ENCODE measurements at regions not wholly inside any gene's neighbourhood (a gene's known extent, or its start where the extent isn't known, plus 50 kb on each side); places are given as distances from the start of the nearest gene placed in this dataset.

DNA sequence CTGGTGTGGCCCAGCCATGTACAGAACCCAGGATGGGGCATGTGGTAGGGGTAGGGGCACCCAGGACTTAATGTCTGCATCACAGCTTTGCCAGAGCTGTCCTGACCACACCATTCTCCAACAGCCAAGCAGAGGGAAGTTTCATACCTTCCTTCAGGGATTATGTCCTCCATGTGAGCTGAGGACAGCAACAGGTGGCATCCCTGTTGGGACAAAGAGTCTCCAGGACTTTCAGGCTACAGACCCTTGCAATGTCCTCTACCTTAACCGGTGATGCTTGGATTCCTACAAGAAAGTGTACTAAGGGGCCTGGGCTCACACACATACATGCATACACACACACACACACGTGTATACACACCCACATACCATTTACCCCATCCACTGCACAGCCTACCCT is 227.0 kb upstream of the SIX2 start:
- no peak for DNase-seq (ENCODE audit: low read depth)
- H3K4me3 ChIP-seq (ENCODE audit: low read depth, low read length), result no peak overlapping the region
- TF ChIP-seq, protein P1, sequence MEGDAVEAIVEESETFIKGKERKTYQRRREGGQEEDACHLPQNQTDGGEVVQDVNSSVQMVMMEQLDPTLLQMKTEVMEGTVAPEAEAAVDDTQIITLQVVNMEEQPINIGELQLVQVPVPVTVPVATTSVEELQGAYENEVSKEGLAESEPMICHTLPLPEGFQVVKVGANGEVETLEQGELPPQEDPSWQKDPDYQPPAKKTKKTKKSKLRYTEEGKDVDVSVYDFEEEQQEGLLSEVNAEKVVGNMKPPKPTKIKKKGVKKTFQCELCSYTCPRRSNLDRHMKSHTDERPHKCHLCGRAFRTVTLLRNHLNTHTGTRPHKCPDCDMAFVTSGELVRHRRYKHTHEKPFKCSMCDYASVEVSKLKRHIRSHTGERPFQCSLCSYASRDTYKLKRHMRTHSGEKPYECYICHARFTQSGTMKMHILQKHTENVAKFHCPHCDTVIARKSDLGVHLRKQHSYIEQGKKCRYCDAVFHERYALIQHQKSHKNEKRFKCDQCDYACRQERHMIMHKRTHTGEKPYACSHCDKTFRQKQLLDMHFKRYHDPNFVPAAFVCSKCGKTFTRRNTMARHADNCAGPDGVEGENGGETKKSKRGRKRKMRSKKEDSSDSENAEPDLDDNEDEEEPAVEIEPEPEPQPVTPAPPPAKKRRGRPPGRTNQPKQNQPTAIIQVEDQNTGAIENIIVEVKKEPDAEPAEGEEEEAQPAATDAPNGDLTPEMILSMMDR (IDR thresholded peaks at IDR 0.05; ENCODE audit: insufficient read depth, low read length), result no peak

DNA sequence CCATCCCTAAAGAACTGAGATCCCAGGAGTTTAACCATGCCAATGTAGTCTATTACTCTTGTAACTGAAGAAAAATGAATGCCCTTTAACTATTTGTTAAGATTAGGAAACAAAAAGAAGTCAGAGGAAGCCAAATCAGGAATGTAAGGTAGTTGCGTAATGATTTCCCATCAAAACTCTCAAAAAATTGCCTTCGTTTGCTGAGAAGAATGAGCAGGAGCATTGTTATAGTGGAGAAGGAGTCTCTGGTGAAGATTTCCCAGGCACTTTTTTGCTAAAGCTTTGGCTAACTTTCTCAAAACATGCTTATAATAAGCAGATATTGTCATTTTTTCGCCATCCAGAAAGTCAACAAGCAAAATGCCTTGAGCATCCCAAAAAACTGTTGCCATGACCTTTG is 224.0 kb upstream of the SIX2 start:
- no peak overlapping the region for H3K4me3 ChIP-seq (ENCODE audit: low read depth, low read length)
- TF ChIP-seq, protein P1 (IDR thresholded peaks at IDR 0.05; ENCODE audit: insufficient read depth, low read length), result no peak
- peak; percentile 83 for DNase-seq (ENCODE audit: low read depth)

DNA sequence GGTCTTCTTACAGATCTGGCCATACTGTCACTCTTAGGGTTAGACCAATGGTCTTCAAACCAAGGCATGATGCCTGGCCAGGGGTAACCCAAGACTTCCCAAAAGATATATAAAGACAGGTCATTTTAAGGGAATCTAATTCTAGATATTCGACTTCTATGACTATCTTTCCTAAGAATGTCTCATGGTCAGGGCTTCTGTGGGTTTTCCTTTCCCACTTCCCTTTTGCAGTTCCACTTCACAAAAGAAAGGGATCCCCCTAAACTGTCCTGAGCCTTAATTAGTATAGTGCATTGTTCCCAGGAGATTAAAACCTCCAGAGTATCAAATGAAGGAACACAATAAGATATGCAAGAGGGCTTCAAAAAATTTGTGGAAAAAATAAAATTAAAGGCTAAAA is 223.6 kb upstream of the SIX2 start:
- H3K4me3 ChIP-seq (ENCODE audit: low read depth, low read length), result no peak overlapping the region
- no peak for DNase-seq (ENCODE audit: low read depth)
- TF ChIP-seq, protein P1 (IDR thresholded peaks at IDR 0.05; ENCODE audit: insufficient read depth, low read length), result no peak

DNA sequence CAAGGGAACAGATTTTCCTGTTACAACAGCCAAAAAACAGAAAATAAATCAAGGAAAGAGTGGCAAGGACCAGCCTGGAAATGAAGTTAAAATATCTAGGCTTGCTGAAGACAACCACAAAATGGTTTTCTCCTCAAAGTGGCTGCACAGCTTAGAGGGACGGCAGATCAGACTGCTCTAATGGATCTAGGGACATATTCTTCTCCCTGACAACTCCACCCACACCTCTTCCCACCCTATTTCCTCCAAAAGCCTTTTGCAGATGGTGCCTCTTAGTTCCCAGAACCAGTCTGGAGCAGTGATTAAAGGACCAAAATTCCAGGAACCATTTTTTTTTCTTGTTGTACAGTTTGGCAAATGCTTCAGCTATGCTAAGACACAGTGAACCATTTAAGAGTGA is 220.2 kb upstream of the SIX2 start:
- DNase-seq (ENCODE audit: low read depth), result no peak
- H3K4me3 ChIP-seq (ENCODE audit: low read depth, low read length), result no peak overlapping the region
- TF ChIP-seq, protein P1 (IDR thresholded peaks at IDR 0.05; ENCODE audit: insufficient read depth, low read length), result no peak

DNA sequence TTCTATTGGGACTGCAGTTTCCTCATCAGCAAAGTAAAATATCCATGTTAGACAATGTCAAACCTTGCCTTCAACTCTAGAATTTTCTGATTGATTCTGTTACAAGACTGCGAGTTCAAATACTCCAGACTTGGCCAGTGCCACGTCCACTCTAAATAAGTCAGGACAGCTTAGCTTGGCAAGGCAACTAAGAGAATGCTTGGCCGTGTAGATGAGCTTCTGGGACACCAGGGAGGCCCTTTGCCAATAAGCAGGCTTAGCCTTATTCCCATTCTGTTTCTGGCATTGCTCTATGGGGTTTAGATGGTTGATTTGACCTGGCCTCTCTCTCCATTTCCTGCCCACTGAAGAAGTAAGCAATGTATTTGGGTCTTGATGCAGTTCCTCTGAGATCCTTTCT is 218.1 kb upstream of the SIX2 start:
- DNase-seq (ENCODE audit: low read depth), result no peak
- H3K4me3 ChIP-seq (ENCODE audit: low read depth, low read length), result no peak overlapping the region
- TF ChIP-seq, protein P1 (IDR thresholded peaks at IDR 0.05; ENCODE audit: insufficient read depth, low read length), result no peak

DNA sequence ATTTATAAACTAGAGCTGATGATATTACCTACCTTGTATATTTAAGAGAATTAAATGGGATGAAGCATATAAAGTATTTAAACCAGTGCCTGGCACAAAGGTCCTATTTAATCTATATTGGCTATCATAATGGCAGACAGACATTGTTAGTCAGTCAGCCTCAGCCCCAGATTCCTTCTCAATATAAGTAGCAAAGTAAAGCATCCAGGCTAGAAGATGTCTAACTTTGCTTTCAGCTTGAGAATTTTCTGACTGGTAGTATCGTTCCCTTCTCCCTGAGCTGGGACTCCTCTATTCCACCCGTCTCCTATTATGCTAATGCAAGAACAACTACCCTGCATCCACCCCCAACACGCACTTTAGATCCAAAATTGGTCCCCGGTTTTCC is 215.7 kb upstream of the SIX2 start:
- H3K4me3 ChIP-seq (ENCODE audit: low read depth, low read length), result no peak overlapping the region
- DNase-seq (ENCODE audit: low read depth), result no peak
- TF ChIP-seq, protein P1 (IDR thresholded peaks at IDR 0.05; ENCODE audit: insufficient read depth, low read length), result no peak

GRCh38 chr2:45224321-45224992 is 215.2 kb upstream of the SIX2 start:
- no peak overlapping the region for H3K4me3 ChIP-seq (ENCODE audit: low read depth, low read length)
- no peak for DNase-seq (ENCODE audit: low read depth)
- TF ChIP-seq, protein P1 (IDR thresholded peaks at IDR 0.05; ENCODE audit: insufficient read depth, low read length), result no peak
